Superior temporal gyrus (tissue), 1 donor: ENCODE measurements at regions not wholly inside any gene's neighbourhood (a gene's known extent, or its start where the extent isn't known, plus 50 kb on each side); places are given as distances from the start of the nearest gene placed in this dataset.
A peak's percentile ranks its signal among the peaks of the same experiment; 100 is the strongest.

Experiments used
- DNase-seq: peaks from one replicate; pipeline ENCODE4 v3.0.0-alpha.2; 2016; ENCODE audit errors: extremely low spot score

DNA sequence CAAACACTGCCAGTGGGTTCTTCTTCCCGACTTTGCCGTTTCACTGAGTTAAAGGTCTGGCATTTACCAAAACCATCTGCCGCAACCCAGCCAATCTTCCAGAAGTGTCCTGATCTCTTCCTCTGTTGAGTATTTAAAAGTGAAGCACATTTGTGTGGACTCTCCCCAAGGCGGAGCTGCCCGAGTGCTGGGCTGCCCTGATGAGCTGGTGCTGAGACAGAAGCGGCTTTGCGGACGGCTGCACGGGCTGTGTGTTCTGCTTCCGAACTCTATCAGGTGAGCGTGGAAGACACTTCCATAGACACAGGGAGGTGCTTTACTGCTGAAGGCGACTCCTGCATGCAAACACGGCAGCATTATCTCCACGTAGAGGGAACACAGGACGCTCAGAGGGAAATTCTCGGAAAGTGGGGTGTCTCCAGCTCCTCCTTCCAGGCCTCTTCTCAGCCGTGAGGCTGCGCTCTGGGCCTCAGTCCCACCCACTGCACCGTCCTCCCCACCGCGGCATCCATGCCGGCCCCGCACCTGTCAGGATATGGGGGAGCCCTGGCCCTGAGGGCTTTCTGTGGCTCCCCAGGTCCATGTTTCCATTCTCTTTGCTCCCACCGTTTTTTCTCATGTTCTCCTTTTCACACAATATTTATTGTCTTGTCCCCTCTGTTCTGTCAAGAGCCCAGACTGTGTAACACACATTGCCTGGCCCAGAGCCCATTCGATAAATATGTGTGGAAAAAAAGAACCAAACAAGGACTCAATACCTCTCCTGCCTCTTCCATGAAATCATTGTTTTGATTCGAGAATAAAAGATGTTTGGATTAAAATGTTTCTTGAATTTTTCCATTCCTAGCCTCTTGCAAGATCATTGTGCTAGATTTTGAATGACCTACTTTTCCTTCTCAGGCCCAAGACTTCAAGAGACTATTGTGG, 205.1 kb downstream of the DLL1 start:
- peak; percentile 38 for DNase-seq

DNA sequence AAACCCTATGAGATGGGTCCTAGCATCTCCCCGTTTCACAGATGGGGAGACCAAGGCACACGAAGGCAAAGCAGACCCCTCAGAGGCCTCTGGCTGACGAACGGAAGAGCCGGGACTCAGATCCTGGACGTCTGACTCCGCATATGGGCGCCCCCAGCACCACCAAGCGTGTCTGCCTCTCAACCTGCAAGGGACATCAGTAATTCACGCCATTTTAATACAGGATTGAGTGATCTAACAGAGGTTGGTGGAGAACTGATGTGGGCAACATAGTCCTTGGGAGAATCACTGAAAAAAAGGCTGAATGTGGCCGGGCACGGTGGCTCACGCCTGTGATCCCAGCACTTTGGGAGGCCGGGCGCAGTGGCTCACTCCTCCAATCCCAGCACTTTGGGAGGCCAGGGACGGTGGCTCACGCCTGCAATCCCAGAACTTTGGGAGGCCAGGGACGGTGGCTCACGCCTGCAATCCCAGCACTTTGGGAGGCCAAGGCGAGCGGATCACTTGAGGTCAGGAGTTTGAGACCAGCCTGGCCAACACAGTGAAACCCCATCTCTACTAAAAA, 206.6 kb downstream of the DLL1 start:
- no peak for DNase-seq

DNA sequence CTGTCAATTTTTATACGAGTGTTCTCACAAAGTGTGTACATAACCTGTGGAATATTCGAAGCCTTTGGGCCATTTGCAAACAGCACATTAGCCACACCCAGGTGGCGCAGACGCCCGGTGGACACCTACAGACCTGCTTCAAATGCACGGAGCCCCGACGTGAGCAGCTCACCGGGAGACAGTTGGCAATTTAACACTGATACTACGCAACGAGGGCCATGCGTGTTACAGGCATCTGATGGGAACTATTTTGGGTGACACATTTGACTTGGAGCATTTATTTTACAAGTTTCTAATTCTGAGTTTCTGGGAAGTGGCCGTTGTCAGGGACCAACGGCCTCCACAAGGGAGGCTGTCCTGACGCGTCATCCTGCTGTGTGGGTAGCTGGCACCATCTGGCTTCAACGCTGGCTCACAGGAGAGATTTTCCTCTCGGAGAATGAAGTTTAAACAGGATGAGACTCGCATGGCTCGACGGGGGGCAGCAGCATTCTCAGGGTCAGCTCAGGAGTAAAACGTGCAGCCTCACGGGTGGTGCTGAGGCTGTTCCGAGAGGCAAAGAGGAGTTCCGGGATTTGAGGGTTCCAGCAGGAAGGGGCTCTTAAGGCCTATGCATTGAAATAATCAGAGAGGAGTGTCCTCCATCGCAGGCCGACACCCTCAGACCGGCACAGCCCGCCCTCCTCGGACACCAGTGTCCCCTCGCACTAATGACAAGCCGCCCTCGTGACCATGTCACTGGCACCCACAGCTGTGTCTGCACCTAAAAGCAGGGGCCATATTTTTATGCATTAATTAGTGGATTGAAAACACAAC, 207.4 kb downstream of the DLL1 start:
- DNase-seq, result no peak

DNA sequence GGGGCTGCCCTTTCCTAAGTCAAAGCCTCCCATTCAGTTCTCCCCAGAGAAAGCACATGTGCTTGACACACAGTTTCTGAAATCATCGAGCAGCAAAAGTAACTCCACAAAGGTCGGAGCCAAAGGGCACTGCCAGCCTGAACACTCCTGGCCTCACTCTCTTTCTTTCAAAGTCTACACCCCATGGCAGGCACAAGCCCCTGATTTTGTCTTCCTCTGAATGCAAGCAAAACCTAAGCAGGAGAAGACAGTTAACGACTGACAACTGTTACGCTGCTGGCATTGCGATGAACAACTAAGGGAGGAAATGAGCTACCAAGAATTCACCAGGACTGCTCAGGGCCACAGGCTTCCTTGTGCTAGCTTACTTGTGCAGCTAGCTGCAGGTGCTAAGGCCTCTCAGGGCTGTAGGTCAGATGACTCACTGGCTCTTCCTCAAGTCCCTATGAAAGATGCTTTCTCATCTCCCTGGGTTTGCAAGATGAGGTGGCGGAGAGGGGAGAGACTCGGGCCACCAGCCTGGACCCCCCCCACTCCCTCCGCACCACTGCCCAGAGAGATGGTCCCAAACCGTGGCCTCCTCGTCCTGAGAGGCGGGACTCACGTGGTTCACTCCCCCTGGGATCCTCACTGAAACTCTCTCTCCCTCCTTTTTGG, 208.2 kb downstream of the DLL1 start:
- DNase-seq, result no peak

DNA sequence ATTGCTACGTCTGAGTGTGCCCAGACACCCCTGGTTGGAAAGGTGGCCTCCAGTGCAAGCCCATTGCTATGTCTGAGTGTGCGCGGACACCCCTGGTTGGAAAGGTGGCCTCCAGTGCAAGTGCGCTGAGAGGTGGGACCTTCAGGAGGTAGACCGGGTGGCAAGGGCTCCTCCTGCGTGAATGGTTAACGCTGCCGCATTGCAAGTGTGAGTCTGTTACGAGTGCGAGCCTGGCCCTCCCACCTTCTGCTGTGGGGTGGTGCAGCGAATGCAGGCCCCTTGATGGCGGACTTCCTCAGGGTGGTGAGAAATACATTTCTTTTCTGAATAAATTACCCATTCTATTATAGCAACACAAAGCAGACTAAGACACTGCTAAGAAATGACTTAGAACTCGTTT, 208.8 kb downstream of the DLL1 start:
- no peak for DNase-seq

DNA sequence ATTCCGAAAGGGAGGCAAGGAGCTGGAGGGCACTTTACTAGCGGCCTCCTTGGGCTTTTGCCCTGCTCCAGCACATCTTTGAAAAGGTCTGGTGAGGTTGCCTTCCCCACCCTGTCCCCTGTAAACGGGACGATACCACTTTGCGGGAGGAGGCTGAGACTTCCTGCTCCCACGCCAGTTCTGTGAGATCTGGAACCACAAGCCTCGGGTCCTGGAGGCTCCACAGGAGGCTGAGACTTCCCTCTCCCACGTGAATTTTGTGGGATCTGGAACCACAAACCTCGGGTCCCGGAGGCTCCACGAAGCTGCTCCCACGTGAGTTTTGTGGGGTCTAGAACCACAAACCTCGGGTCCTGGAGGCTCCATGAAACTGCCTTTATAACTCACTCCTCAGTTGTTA, 209.3 kb downstream of the DLL1 start:
- no peak for DNase-seq

DNA sequence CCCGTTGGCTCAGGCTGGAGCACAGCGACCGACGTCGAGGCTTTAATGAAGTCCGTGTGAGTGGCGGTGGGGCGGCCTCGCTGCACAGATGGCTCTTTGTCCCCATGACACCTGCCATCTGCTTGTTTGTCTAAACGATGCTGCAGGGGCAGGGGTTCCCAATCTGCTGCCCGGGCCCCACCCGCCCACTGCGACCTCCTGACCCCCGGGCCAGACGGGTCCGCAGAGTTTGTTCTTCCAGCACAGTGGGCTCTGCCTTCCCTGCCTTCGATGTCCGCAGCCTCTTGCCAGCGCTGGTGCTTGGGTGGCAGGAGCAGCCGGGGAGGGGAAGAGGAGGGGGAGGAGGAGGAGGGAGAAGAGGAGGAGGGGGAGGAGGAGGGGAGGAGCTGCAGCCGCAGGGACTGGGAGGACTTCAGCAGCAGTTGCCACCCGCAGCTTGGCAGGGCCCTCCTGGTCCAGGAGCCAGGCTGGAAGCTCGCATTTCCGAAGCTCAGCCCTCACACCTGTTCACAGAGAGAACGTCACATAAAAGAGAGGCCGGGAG, 210.0 kb downstream of the DLL1 start:
- DNase-seq, result no peak

DNA sequence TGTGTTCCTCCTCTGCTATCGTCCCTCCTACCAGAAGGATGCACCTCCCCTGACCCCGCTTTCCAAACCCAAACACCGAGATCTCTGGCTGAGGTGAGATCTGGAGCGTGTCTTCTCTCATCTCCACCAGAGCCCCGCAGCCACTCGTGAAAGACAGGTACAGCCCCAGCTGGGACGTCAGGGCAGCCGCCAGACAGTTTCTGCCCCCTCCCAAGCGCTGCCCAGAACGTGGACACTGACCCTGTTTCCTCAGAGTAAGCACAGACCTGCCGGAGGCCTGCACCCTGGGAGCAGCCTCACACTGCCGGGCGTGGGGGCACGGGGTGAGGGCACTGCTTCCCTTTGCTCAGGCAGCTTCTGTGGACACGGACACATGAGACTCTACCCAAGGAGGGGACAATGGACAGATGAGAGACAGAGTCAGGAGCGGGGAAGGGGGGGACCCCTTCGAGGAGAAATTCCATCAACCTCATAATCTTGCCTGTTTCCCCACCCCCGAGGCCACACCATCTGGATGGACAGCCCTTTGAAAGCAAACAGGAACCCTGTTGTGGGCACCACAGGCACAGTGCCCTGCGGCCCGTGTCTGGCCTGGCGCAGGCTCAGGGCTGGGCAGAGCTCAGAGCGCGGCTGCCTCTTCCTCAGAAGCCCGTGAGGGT, 210.6 kb downstream of the DLL1 start:
- no peak for DNase-seq

DNA sequence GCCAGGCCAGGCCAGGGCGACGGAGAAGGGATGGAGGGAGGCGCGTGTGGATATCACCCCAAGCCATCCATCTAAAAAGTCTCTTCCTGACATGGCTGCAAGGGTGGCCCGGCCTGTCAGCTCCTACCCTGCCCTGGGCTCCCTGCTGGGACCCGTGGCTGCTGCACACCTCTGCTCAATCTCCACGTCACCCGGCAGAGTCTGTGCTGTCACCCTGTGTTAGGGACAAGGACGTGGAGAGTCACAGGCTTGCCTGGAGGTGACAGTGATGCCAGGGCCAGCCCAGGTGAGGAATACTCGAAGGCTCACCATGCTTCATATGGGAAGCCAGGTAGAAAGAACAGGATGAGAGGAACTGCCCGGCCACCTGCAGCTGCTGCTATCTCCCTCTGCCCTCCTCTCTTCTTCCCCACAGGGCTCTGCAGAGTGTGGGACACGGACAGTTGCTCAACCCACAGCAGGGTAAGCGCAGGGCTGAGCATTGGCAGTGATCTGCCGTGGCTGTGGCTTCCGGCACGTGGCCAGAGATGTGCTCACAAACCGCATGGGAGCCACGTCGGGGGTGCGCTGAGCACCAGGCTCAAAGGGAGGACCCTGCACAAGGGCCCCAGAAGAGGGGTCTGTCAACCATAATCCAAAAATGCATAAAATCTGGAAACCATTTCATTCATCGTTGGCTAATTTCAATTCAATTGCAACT, 214.3 kb downstream of the DLL1 start:
- DNase-seq, result no peak

DNA sequence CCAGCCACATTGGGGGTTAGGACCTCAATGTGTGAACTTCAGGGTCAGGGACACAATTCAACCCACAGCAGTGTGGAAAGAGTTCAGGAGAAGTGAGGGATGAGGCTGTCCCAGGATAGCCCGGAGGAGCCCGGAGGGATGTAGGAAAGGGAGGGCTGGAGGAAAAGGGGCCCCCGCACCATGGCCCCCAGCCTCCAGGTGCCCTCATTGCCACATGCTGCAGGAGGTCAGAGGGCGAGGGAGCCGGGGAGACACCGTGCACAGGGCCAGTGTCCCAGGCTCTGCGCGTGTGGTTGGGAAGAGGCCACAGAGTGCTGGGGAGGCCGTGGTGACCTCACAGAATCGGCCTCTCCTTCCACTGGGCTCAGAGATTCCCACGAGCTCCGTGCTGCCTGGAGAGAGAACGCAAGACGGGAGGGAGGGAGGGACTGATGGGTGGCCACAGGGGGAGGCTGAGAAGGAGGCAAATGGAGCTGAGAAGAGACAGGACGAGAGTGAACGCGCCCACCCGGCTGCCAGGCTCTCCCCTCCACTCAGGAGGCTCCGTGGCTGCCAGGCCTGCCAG, 215.1 kb downstream of the DLL1 start:
- no peak for DNase-seq

DNA sequence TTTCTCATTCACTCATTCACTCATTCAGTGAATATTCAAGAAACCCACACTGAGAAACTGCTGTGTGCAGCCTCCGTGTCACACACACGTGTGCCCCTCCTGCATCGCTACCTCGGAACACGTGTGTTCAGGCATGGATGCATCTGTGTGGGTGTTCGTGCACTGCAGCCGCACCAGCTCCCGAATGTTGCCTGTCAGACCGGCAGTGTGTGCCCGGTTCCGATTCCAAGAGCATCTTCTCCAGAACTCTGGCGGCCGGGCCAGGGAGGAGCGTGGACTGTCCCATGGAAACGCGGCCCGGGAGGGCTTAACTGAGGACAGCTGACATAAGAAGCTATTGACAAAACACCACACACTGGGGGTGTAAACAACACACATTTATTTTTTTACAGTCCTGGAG, 216.0 kb downstream of the DLL1 start:
- DNase-seq, result no peak

DNA sequence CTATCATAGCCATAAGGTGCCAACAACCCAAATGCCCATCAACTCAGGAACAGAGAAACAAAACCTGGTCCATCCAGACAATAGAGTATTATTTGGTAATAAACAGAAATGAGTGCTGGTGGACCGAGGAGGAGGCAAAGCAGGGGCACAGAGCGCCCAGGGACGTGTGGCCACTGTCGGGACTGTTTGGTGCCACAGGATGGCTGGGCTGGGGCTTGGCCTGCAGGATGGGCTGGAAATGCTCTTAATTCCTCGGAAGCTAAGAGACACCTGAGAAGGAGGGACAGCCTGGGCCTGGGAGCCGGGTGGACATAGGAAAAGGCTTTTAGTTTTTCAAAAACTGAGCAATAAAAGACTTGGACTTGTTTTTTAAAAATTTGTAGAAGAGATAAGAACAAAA, 216.4 kb downstream of the DLL1 start:
- no peak for DNase-seq

DNA sequence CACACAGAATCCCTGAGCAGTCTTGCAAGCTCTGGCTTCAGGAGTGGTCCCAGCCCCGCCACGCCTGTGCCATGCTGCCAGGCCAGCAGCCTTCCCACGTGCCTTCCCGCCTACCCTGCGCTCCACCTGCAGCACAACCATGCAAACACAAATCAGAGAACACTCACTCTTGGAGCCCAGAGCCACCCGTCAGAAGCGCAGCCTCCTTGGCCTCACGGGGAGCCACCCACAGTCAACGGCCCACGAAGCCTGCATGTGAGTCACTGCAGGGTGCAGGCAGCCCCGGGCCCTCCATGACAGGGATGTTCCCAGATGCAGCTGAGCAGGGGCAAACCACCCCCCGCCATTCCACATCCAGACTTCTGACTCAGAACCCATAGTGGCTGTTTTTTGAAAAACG, 217.0 kb downstream of the DLL1 start:
- no peak for DNase-seq

DNA sequence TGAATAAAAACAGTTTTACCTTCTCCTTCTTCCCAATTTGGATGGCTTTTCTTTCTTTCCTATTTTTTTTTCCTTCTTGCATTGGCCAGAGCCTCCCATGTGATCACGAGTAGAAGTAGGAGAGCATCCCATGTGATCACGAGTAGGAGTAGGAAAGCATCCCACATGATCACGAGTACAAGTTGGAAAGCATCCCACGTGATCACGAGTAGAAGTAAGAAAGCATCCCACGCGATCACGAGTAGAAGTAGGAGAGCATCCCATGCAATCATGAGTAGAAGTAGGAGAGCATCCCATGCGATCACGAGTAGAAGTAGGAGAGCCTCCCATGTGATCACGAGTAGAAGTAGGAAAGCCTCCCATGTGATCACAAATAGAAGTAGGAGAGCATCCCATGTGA, 218.6 kb downstream of the DLL1 start:
- DNase-seq, result no peak

DNA sequence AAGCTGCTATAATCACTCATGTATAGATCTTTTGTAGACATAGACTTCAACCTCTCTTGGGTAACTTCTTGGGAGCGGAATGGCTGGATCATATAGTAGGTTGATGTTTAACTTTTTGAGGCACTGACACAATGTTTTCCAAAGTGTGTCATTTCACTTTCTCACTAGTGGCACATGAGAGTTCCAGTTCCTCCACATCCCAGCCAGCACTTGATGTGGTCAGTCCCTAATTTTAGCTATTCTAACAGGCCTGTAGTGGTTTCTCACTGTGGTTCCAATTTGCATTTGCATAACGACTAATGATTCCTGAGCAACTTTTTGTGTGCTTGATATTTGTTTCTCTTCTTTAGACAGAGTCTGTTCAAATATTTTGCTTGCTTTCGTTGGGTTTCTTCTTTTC, 221.3 kb downstream of the DLL1 start:
- DNase-seq, result no peak

DNA sequence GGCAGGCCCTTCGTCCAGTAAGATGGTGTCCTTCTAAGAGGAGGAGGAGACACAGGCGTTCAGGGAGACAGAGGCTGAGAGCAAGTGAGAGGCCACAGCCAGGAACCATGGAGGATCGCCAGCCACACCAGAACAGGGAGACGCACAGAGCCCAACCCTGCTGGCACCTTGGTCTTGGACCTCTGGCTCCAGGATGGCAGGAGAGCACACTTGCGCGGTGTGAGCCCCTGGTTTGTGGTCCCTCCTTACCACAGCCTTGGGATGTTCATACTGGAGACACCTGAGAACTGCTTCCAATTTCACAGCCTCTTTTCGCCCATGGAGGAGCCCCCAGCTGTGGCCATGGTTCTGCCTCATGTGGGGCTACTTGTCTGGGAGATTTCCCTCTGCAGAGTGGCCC, 222.4 kb downstream of the DLL1 start:
- no peak for DNase-seq

DNA sequence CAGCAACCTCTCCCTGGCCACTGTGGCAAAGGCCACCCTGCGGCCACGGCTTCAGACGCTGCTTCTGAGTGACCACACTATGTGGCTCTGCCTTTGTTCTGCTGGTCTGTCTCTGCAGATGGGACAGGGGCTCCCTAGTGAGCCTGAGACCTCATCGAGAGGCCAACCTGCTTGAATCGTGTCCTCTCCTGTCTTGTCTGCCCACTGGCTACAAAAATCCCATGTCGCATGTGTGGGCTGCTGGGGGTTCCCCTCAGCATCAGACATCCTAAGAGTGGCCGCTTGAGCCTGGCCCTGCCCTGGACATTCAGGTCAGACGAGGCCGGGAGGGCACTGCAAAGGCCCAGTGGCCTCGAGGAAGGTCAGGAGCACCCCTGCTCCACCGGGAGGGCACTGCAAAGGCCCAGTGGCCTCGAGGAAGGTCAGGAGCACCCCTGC, 222.9 kb downstream of the DLL1 start:
- no peak for DNase-seq

DNA sequence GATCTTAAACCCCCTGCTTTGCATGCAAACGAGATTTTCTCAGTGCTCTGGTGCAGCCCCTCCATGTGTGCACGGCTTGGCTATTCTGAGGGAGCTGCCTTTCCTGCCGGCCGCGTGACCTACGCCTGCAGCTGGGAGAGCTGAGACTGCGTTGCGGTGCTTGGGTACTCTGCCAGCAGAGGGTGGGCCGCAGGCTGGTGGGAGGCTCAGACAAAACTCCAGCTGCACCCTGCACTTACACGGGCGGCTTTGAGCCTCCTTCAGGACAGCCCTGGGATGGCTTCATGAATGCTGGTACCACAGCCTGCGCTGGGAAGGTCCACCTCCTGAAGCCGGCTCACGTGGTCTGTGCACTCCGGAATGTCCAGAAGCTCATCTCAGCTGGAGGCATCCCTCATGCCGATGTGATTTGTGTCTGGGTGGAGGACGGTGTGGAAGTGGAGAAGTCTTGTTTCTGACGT, 223.7 kb downstream of the DLL1 start:
- no peak for DNase-seq

DNA sequence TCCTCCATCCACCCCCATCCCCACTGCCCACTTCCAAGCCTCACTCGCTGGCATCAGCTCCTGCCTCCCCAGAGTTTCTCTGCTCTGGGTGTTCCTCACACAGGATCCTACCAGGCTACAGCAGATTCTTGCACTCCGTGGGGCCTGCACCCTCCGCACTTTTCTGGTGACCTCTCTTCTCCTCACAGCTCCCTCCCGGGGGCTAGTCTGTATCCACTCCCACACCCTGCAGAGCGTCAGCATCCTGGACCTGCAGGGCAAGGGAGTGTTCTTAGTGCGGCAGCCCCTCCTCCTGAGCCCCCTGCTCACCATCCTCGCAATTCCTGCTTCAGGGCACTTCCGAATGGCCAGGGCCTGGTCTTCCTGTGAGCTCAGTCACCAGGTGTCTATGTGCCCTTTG, 224.2 kb downstream of the DLL1 start:
- no peak for DNase-seq
